PC-9 (cell line): ENCODE measurements at regions not wholly inside any gene's neighbourhood (a gene's known extent, or its start where the extent isn't known, plus 50 kb on each side); places are given as distances from the start of the nearest gene placed in this dataset.

Source experiments
- BruUV-seq: library from RNA; stranded (reverse); fragments of 400-500 nt; replicated peaks from 2 replicates; lab custom pipeline; 2021; lab: Mats Ljungman, UMichigan
- CTCF ChIA-PET: fragments of 300-600 bp; sonication (Branson Sonifier 250); formaldehyde crosslinking; loops from one replicate; lab custom pipeline; 2022; ENCODE audit warnings: antibody characterized with exemption; lab: Charles Lee
- POLR2A ChIA-PET: fragments of 300-600 bp; sonication (Branson Sonifier 250); formaldehyde crosslinking; loops from one replicate; lab custom pipeline; 2022; ENCODE audit warnings: antibody characterized with exemption; ENCODE audit not compliant: unreplicated experiment; lab: Charles Lee
- DNase-seq, 2 experiments: peaks; one replicate each; pipeline versions ENCODE4 v3.0.0 to v3.0.0-alpha.2; 2015 to 2022; ENCODE audit warnings: mixed read lengths in 1 of 2
- H2AFZ ChIP-seq: fragments of 200-600 bp; sonication (generic); 2 replicates; pipeline ENCODE4 v1.8.1; 2017; ENCODE audit warnings: antibody characterized with exemption
- H3F3A ChIP-seq: fragments of 200-600 bp; sonication (generic); 2 replicates; pipeline ENCODE4 v1.8.1; 2017; ENCODE audit warnings: antibody characterized with exemption, mild to moderate bottlenecking, low read depth; ENCODE audit not compliant: insufficient read depth
- H3K27ac ChIP-seq: fragments of 200-600 bp; sonication (generic); 2 replicates; pipeline ENCODE4 v1.6.1; 2016; ENCODE audit warnings: mixed run types
- H3K27me3 ChIP-seq: fragments of 200-600 bp; sonication (generic); 2 replicates; pipeline ENCODE4 v1.6.1; 2016; ENCODE audit warnings: low read depth, mixed run types; ENCODE audit not compliant: insufficient read depth
- H3K36me3 ChIP-seq: fragments of 200-600 bp; sonication (generic); 2 replicates; pipeline ENCODE4 v1.6.1; 2016; ENCODE audit warnings: low read depth, mixed run types
- H3K4me1 ChIP-seq: fragments of 200-600 bp; sonication (generic); replicated peaks from 2 replicates; pipeline ENCODE4 v1.6.1; 2016; ENCODE audit warnings: mixed run types; ENCODE audit not compliant: insufficient read depth
- H3K4me2 ChIP-seq: fragments of 200-600 bp; sonication (generic); 2 replicates; pipeline ENCODE4 v1.6.1; 2017; ENCODE audit warnings: mixed run types
- H3K4me3 ChIP-seq: fragments of 200-600 bp; sonication (generic); 2 replicates; pipeline ENCODE4 v1.6.1; 2016; ENCODE audit warnings: mixed run types
- H3K79me2 ChIP-seq: fragments of 200-600 bp; sonication (generic); 2 replicates; pipeline ENCODE4 v1.6.1; 2017; ENCODE audit warnings: low read depth, mixed run types
- H3K9me2 ChIP-seq: fragments of 200-600 bp; sonication (generic); 2 replicates; pipeline ENCODE4 v1.8.1; 2017; ENCODE audit warnings: mild to moderate bottlenecking; ENCODE audit not compliant: insufficient read depth
- H3K9me3 ChIP-seq: fragments of 200-600 bp; sonication (generic); 2 replicates; pipeline ENCODE4 v1.8.1; 2016; ENCODE audit warnings: low read depth; ENCODE audit not compliant: insufficient read depth
- H4K20me1 ChIP-seq: fragments of 200-600 bp; sonication (generic); 2 replicates; pipeline ENCODE4 v1.8.1; 2017; ENCODE audit not compliant: insufficient read depth
- CTCF ChIP-seq: fragments of 200-600 bp; sonication (generic); conservative IDR thresholded peaks from 2 replicates; pipeline ENCODE4 v1.6.1; 2017; ENCODE audit warnings: mixed run types, antibody characterized with exemption, mild to moderate bottlenecking, moderate library complexity
- EZH2 ChIP-seq: fragments of 200-600 bp; sonication (generic); IDR thresholded peaks from 2 replicates; pipeline ENCODE4 v1.8.0; 2017; ENCODE audit warnings: antibody characterized with exemption, low read depth
- intact Hi-C: fragments of 100-400 bp; cut with micrococcal nuclease; formaldehyde crosslinking; loops from one replicate; pipeline ENCODE4 v1.10.0; 2022; ENCODE audit not compliant: unreplicated experiment

GRCh38 chr5:84863020-84863419, 478.3 kb upstream of the EDIL3 start:
- ChIA-PET POLR2A (no interaction called here), CTCF (no interaction called here)
- TF ChIP-seq CTCF (no peak), EZH2 (no peak)
- no peak overlapping the region for H3K4me3 ChIP-seq
- intact Hi-C loops = no loop called here
- H3K4me1 ChIP-seq = no peaks in the 10 kb centered on the region
- no TSS peak for BruUV-seq
- H4K20me1 ChIP-seq = no peaks in the 10 kb centered on the region
- no peaks in the 10 kb centered on the region for H3K36me3 ChIP-seq
- H3K9me3 ChIP-seq = no peaks in the 10 kb centered on the region
- H3F3A ChIP-seq = no peaks in the 10 kb centered on the region
- H3K79me2 ChIP-seq = no peaks in the 10 kb centered on the region
- no peak overlapping the region for H2AFZ ChIP-seq
- H3K9me2 ChIP-seq = no peaks in the 10 kb centered on the region
- H3K27ac ChIP-seq = no peak overlapping the region
- no peak overlapping the region for H3K4me2 ChIP-seq
- no peak for DNase-seq
- no peaks in the 10 kb centered on the region for H3K27me3 ChIP-seq

- ChIA-PET POLR2A (no interaction called here), CTCF (no interaction called here)
- H3K27me3 ChIP-seq = no peaks in the 10 kb centered on the region
- H4K20me1 ChIP-seq = no peaks in the 10 kb centered on the region
- intact Hi-C loops = no loop called here
- no peaks in the 10 kb centered on the region for H3K9me2 ChIP-seq
- no peak overlapping the region for H3K4me2 ChIP-seq
- TF ChIP-seq CTCF = no peak
- H3K27ac ChIP-seq = no peak overlapping the region
- no peak for DNase-seq
- H3K36me3 ChIP-seq = no peaks in the 10 kb centered on the region
- no peaks in the 10 kb centered on the region for H3K4me1 ChIP-seq
- H3F3A ChIP-seq = no peaks in the 10 kb centered on the region
- H3K4me3 ChIP-seq = no peak overlapping the region
- no TSS peak for BruUV-seq
- H2AFZ ChIP-seq = no peak overlapping the region
- H3K9me3 ChIP-seq = no peaks in the 10 kb centered on the region
- no peaks in the 10 kb centered on the region for H3K79me2 ChIP-seq
Observed at GRCh38 chr5:84862132-84862531, 477.5 kb upstream of the EDIL3 start.

GRCh38 chr5:84861306-84861705, 476.6 kb upstream of the EDIL3 start:
- Histone ChIP-seq H3K79me2 (no peaks in the 10 kb centered on the region), H3K4me2 (no peak overlapping the region), H3K4me1 (no peaks in the 10 kb centered on the region), H3K9me2 (no peaks in the 10 kb centered on the region), H3K4me3 (no peak overlapping the region), H2AFZ (no peak overlapping the region; the same call in 1 of the 2 replicates), H3F3A (no peaks in the 10 kb centered on the region), H3K27ac (no peak overlapping the region), H3K36me3 (no peaks in the 10 kb centered on the region), H3K27me3 (no peaks in the 10 kb centered on the region), H3K9me3 (no peaks in the 10 kb centered on the region), H4K20me1 (no peaks in the 10 kb centered on the region)
- DNase-seq = no peak
- no TSS peak for BruUV-seq
- POLR2A ChIA-PET = no interaction called here
- CTCF ChIA-PET = no interaction called here
- intact Hi-C loops = no loop called here
- TF ChIP-seq EZH2 = no peak
- TF ChIP-seq CTCF = no peak
